BJ (cell line): ENCODE measurements at regions not wholly inside any gene's neighbourhood (a gene's known extent, or its start where the extent isn't known, plus 50 kb on each side); places are given as distances from the start of the nearest gene placed in this dataset.

Experiments
- CTCF ChIA-PET: fragments of 350-600 bp; formaldehyde crosslinking; extraction: SDS; loops from one replicate; lab custom pipeline; 2021; ENCODE audit warnings: antibody characterized with exemption, inconsistent platforms; lab: Yijun Ruan, JAX
- POLR2A ChIA-PET: fragments of 300-600 bp; sonication (Branson Sonifier 250); formaldehyde crosslinking; extraction: SDS; loops from one replicate; lab custom pipeline; 2021; ENCODE audit warnings: antibody characterized with exemption; lab: Charles Lee
- DNase-seq: peaks from one replicate; pipeline ENCODE4 v3.0.0-alpha.2; 2011; ENCODE audit warnings: low read depth
- H3K27me3 ChIP-seq: 2 replicates; pipeline ENCODE4 v1.6.0; 2011; ENCODE audit warnings: low read length; ENCODE audit not compliant: control insufficient read depth, insufficient read depth
- H3K36me3 ChIP-seq: 2 replicates; pipeline ENCODE4 v1.5.1; 2011; ENCODE audit warnings: low read length; ENCODE audit not compliant: control insufficient read depth, insufficient read depth
- H3K4me3 ChIP-seq: 2 replicates; pipeline ENCODE4 v1.5.1; 2011; ENCODE audit warnings: low read depth, mild to moderate bottlenecking, control low read depth, low read length
- CTCF ChIP-seq: IDR thresholded peaks from 2 replicates; pipeline ENCODE4 v1.5.1; 2011; ENCODE audit warnings: low read depth, mild to moderate bottlenecking, control low read depth, inconsistent platforms, low read length, moderate library complexity; ENCODE audit not compliant: insufficient read depth

GRCh38 chr12:46580445-46580844 lies 207.9 kb upstream of the SLC38A2 start:
- POLR2A ChIA-PET = no interaction called here
- TF ChIP-seq CTCF = no peak
- CTCF ChIA-PET = no interaction called here

GRCh38 chr12:46579474-46579873 lies 206.9 kb upstream of the SLC38A2 start:
- CTCF ChIA-PET = interaction anchor here (0.7 to 1.7 kb wide), 2 partner anchors 16 to 21 kb away, joined by 4 read pairs; no protein-coding TSS in a partner anchor
- no peak for DNase-seq
- POLR2A ChIA-PET = no interaction called here
- Histone ChIP-seq H3K36me3 (no peaks in the 10 kb centered on the region), H3K27me3 (no peaks in the 10 kb centered on the region), H3K4me3 (no peak overlapping the region)
- TF ChIP-seq CTCF = no peak

More at GRCh38 chr12:46580445-46580844, 207.9 kb upstream of the SLC38A2 start:
- no peak for DNase-seq
- Histone ChIP-seq H3K36me3 (no peaks in the 10 kb centered on the region), H3K4me3 (no peak overlapping the region), H3K27me3 (no peaks in the 10 kb centered on the region)

- DNase-seq = no peak
- no peaks in the 10 kb centered on the region for H3K27me3 ChIP-seq
- no peak for TF ChIP-seq CTCF
- CTCF ChIA-PET = interaction anchor here (0.7 to 1.7 kb wide), 3 partner anchors 9 to 22 kb away, joined by 3 to 4 read pairs (median 4); no protein-coding TSS in a partner anchor
- POLR2A ChIA-PET = no interaction called here
- H3K36me3 ChIP-seq = no peaks in the 10 kb centered on the region
- H3K4me3 ChIP-seq = no peak overlapping the region
Observed at GRCh38 chr12:46578190-46578982, 205.8 kb upstream of the SLC38A2 start.

GRCh38 chr12:46577063-46577776 lies 204.6 kb upstream of the SLC38A2 start:
- POLR2A ChIA-PET = no interaction called here
- CTCF ChIA-PET = interaction anchor here (1.3 kb wide), 1 partner anchor 8 kb away, joined by 3 read pairs; no protein-coding TSS in a partner anchor
- no peak for DNase-seq
- TF ChIP-seq CTCF = no peak
- H3K4me3 ChIP-seq = no peak overlapping the region
- H3K36me3 ChIP-seq = no peaks in the 10 kb centered on the region
- no peaks in the 10 kb centered on the region for H3K27me3 ChIP-seq

- ChIA-PET CTCF (no interaction called here), POLR2A (no interaction called here)
- no peak overlapping the region for H3K4me3 ChIP-seq
- H3K36me3 ChIP-seq = no peaks in the 10 kb centered on the region
- TF ChIP-seq CTCF = no peak
- H3K27me3 ChIP-seq = no peaks in the 10 kb centered on the region
- no peak for DNase-seq
Observed at GRCh38 chr12:46574847-46575246, 202.3 kb upstream of the SLC38A2 start.
